CD14-positive monocyte (primary cell): ENCODE measurements at regions not wholly inside any gene's neighbourhood (a gene's known extent, or its start where the extent isn't known, plus 50 kb on each side); places are given as distances from the start of the nearest gene placed in this dataset.

Source experiments
- DNase-seq, 3 donors: peaks; one replicate each; pipeline ENCODE4 v3.0.0-alpha.2; 2011 to 2022
- H2AFZ ChIP-seq: 2 replicates; pipeline ENCODE4 v1.6.0; 2012; ENCODE audit warnings: mild to moderate bottlenecking, low read depth, low read length, inconsistent platforms; ENCODE audit not compliant: insufficient read depth, poor library complexity, severe bottlenecking
- H3K27ac ChIP-seq, 2 donors: 1 replicate in 1 of 2; 2 replicates in 1 of 2; pipeline ENCODE4 v1.5.1; 2012 to 2013; ENCODE audit warnings: low read length in 2 of 2, control low read depth in 1 of 2, inconsistent platforms in 1 of 2, low read depth in 1 of 2, mild to moderate bottlenecking in 1 of 2
- H3K27me3 ChIP-seq, 2 donors: one replicate each; pipeline versions ENCODE4 v1.6.0 to v1.6.1; 2011 to 2013; ENCODE audit warnings: low read length in 2 of 2; ENCODE audit not compliant: control insufficient read depth in 2 of 2, insufficient read depth in 2 of 2
- H3K36me3 ChIP-seq, 2 donors: replicated peaks in 1 of 2; 1 replicate in 1 of 2; 2 replicates in 1 of 2; pipeline versions ENCODE4 v1.5.1 to v1.6.1; 2012 to 2013; ENCODE audit warnings: low read length in 2 of 2, control low read depth in 1 of 2, inconsistent platforms in 1 of 2, mild to moderate bottlenecking in 1 of 2; ENCODE audit not compliant: insufficient read depth in 2 of 2, control insufficient read depth in 1 of 2
- H3K4me1 ChIP-seq, 2 donors: 1 replicate in 1 of 2; 2 replicates in 1 of 2; pipeline versions ENCODE4 v1.5.1 to v1.6.1; 2012 to 2013; ENCODE audit warnings: low read length in 2 of 2, control low read depth in 1 of 2, inconsistent platforms in 1 of 2, mild to moderate bottlenecking in 1 of 2, moderate library complexity in 1 of 2; ENCODE audit not compliant: insufficient read depth in 2 of 2, control insufficient read depth in 1 of 2
- H3K4me2 ChIP-seq: replicated peaks from 2 replicates; pipeline ENCODE3; 2012; ENCODE audit warnings: low read length, moderate library complexity, mild to moderate bottlenecking; ENCODE audit not compliant: poor library complexity, severe bottlenecking; ENCODE audit errors: extremely low read depth
- H3K4me3 ChIP-seq, 3 experiments: fragments of 200-600 bp in 1 of 3; sonication (generic) in 1 of 3; replicated peaks in 1 of 3; 1 replicate in 2 of 3; 2 replicates in 1 of 3; pipeline ENCODE4 v1.5.1; 2011 to 2013; ENCODE audit warnings: low read length in 3 of 3, mild to moderate bottlenecking in 3 of 3, control low read depth in 2 of 3, low read depth in 2 of 3, inconsistent platforms in 1 of 3, moderate library complexity in 1 of 3
- H3K79me2 ChIP-seq: 2 replicates; pipeline ENCODE4 v1.6.0; 2012; ENCODE audit warnings: mild to moderate bottlenecking, control low read depth, inconsistent platforms, low read length, moderate library complexity; ENCODE audit not compliant: insufficient read depth
- H3K9ac ChIP-seq: 2 replicates; pipeline ENCODE4 v1.6.0; 2017; ENCODE audit warnings: low read length, mild to moderate bottlenecking; ENCODE audit not compliant: insufficient read depth, poor library complexity, severe bottlenecking
- H3K9me3 ChIP-seq, 2 donors: replicated peaks in 1 of 2; 1 replicate in 1 of 2; 2 replicates in 1 of 2; pipeline versions ENCODE4 v1.5.1 to v1.6.1; 2012 to 2013; ENCODE audit warnings: low read length in 2 of 2, control low read depth in 1 of 2; ENCODE audit not compliant: control insufficient read depth in 1 of 2, insufficient read depth in 1 of 2
- H4K20me1 ChIP-seq: 2 replicates; pipeline ENCODE4 v1.6.0; 2012; ENCODE audit warnings: mild to moderate bottlenecking, low read length, control low read depth, moderate library complexity; ENCODE audit not compliant: insufficient read depth
- H3K27ac Mint-ChIP-seq, 7 donors: one replicate each; pipeline ENCODE4 v1.8.0; 2020; ENCODE audit warnings: mild to moderate bottlenecking in 7 of 7, mixed read lengths in 7 of 7, moderate library complexity in 6 of 7, inconsistent platforms in 2 of 7
- H3K27me3 Mint-ChIP-seq, 3 donors: one replicate each; pipeline ENCODE4 v1.8.0; 2021 to 2022; ENCODE audit warnings: low read depth in 3 of 3, mild to moderate bottlenecking in 3 of 3, mixed read lengths in 3 of 3, moderate library complexity in 3 of 3, inconsistent platforms in 1 of 3
- H3K36me3 Mint-ChIP-seq, 2 donors: one replicate each; pipeline ENCODE4 v1.8.0; 2020; ENCODE audit warnings: mixed read lengths in 2 of 2, inconsistent platforms in 1 of 2, mild to moderate bottlenecking in 1 of 2
- H3K4me1 Mint-ChIP-seq: one replicate; pipeline ENCODE4 v1.8.0; 2020; ENCODE audit warnings: mild to moderate bottlenecking, mixed read lengths
- H3K4me3 Mint-ChIP-seq, 2 donors: one replicate each; pipeline ENCODE4 v1.8.0; 2020; ENCODE audit warnings: mild to moderate bottlenecking in 2 of 2, mixed read lengths in 2 of 2, moderate library complexity in 1 of 2
- H3K9me3 Mint-ChIP-seq, 7 donors: one replicate each; pipeline ENCODE4 v1.8.0; 2020 to 2022; ENCODE audit warnings: mixed read lengths in 7 of 7, mild to moderate bottlenecking in 6 of 7, moderate library complexity in 6 of 7, inconsistent platforms in 2 of 7
- CTCF ChIP-seq: fragments of 200-600 bp; IDR thresholded peaks from one replicate; pipeline ENCODE4 v1.8.0; 2022; ENCODE audit warnings: antibody characterized with exemption, mild to moderate bottlenecking
- WGBS: methylation state at CpG from one replicate; pipeline ENCODE4 v1.1.5; 2013; ENCODE audit warnings: missing lambda C conversion rate; ENCODE audit not compliant: insufficient coverage; 5-methylcytosine and 5-hydroxymethylcytosine counted together
- intact Hi-C, 2 donors: fragments of 100-400 bp; cut with micrococcal nuclease; formaldehyde crosslinking; loops; one replicate each; pipeline versions ENCODE4 v1.15.0 to v1.15.1; 2023

- Histone ChIP-seq H3K27ac (no peak overlapping the region), H3K27me3 (no peaks in the 10 kb centered on the region), H3K4me2 (no peak overlapping the region), H3K9me3 (no peaks in the 10 kb centered on the region), H3K4me1 (no peaks in the 10 kb centered on the region), H3K36me3 (no peaks in the 10 kb centered on the region), H4K20me1 (no peaks in the 10 kb centered on the region), H3K4me3 (no peak overlapping the region), H3K79me2 (no peaks in the 10 kb centered on the region), H2AFZ (no peak overlapping the region), H3K9ac (no peak overlapping the region)
- intact Hi-C loops: no loop called here
- Mint-ChIP-seq H3K27me3 (peaks cover 3 to 4% (median 4%) of the 10 kb centered on the region in 3 donors), H3K4me1 (peaks cover 2% of the 10 kb centered on the region), H3K27ac (no peak overlapping the region), H3K36me3 (no peaks in the 10 kb centered on the region), H3K4me3 (no peak overlapping the region), H3K9me3 (no peaks in the 10 kb centered on the region)
- no CpG with 5 or more reads among the region's 2 CpGs for WGBS
- no peak for TF ChIP-seq CTCF
- DNase-seq: no peak
Measured at GRCh38 chr5:159511570-159511969, 181.3 kb upstream of the IL12B start.

DNA sequence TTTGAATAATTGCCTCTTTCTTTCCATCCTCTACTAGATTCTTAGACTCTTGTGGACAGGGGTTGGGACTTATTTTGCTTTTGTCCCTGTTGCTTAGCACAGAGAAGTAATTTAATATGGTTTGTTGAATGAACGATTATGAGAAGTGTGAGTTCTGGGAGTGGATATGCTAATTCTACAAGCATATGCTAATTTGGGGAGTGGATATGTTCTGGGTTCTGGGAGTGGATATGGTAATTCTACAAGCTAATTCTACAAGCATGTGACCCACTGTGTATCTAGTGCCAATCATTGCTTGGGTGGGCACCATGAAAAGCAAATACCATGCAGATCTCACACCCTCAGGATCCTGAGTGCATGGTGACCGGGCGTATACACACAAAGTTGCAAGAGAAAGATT, 181.8 kb upstream of the IL12B start:
- Mint-ChIP-seq H3K36me3 (no peaks in the 10 kb centered on the region), H3K27ac (no peak overlapping the region), H3K4me1 (peaks cover 2% of the 10 kb centered on the region), H3K4me3 (no peak overlapping the region), H3K27me3 (peaks cover 3 to 4% (median 4%) of the 10 kb centered on the region in 3 donors), H3K9me3 (no peaks in the 10 kb centered on the region)
- no peak overlapping the region for H3K9ac ChIP-seq
- H2AFZ ChIP-seq: no peak overlapping the region
- intact Hi-C loops: no loop called here
- H3K4me2 ChIP-seq: no peak overlapping the region
- H3K4me1 ChIP-seq: no peaks in the 10 kb centered on the region
- H3K9me3 ChIP-seq: no peaks in the 10 kb centered on the region
- 89% methylated on average over 3 of the region's 3 CpGs for WGBS
- H3K27me3 ChIP-seq: no peaks in the 10 kb centered on the region
- no peak overlapping the region for H3K27ac ChIP-seq
- DNase-seq: no peak
- no peaks in the 10 kb centered on the region for H4K20me1 ChIP-seq
- H3K36me3 ChIP-seq: no peaks in the 10 kb centered on the region
- H3K79me2 ChIP-seq: no peaks in the 10 kb centered on the region
- no peak for TF ChIP-seq CTCF
- H3K4me3 ChIP-seq: no peak overlapping the region
